ENCODE measurements at regions not wholly inside any gene's neighbourhood (a gene's known extent, or its start where the extent isn't known, plus 50 kb on each side); places are given as distances from the start of the nearest gene placed in this dataset.

GRCh38 chr13:31853643-31854326 is 114.5 kb downstream of the RXFP2 start:
- no peak for FAIRE-seq

GRCh38 chr13:31859571-31859970 is 120.2 kb downstream of the RXFP2 start:
- no peak for FAIRE-seq

GRCh38 chr13:31860002-31860401 is 120.7 kb downstream of the RXFP2 start:
- no peak for FAIRE-seq

- FAIRE-seq, result no peak
These were observed 123.5 kb downstream of the RXFP2 start for GRCh38 chr13:31862828-31863227.

- FAIRE-seq, result no peak
These were observed 125.0 kb downstream of the RXFP2 start for GRCh38 chr13:31864307-31864706.

GRCh38 chr13:31866099-31866498 is 126.8 kb downstream of the RXFP2 start:
- FAIRE-seq, result no peak

- FAIRE-seq, result no peak
These were observed 128.4 kb downstream of the RXFP2 start for GRCh38 chr13:31867709-31868108.

- no peak for FAIRE-seq
These were observed 130.3 kb downstream of the RXFP2 start for GRCh38 chr13:31869582-31869981.

GRCh38 chr13:31870511-31870910 is 131.2 kb downstream of the RXFP2 start:
- FAIRE-seq, result no peak

GRCh38 chr13:31873145-31873544 is 133.8 kb downstream of the RXFP2 start:
- FAIRE-seq, result no peak

- FAIRE-seq, result no peak
These were observed 135.8 kb downstream of the RXFP2 start for GRCh38 chr13:31875134-31875533.

GRCh38 chr13:31878052-31878451 is 138.7 kb downstream of the RXFP2 start:
- no peak for FAIRE-seq

GRCh38 chr13:31878495-31878894 is 139.2 kb downstream of the RXFP2 start:
- FAIRE-seq, result no peak

- FAIRE-seq, result no peak
These were observed 139.6 kb downstream of the RXFP2 start for GRCh38 chr13:31878955-31879354.

- no peak for FAIRE-seq
These were observed 141.6 kb downstream of the RXFP2 start for GRCh38 chr13:31880851-31881494.

- no peak for FAIRE-seq
These were observed 142.2 kb downstream of the RXFP2 start for GRCh38 chr13:31881495-31881882.

GRCh38 chr13:31882794-31883193 is 143.5 kb downstream of the RXFP2 start:
- no peak for FAIRE-seq

- no peak for FAIRE-seq
These were observed 145.2 kb downstream of the RXFP2 start for GRCh38 chr13:31884556-31884955.

- FAIRE-seq, result no peak
These were observed 145.6 kb upstream of the FRY start for GRCh38 chr13:31885994-31886393.

GRCh38 chr13:31887286-31887685 is 144.3 kb upstream of the FRY start:
- no peak for FAIRE-seq

- FAIRE-seq, result no peak
These were observed 140.6 kb upstream of the FRY start for GRCh38 chr13:31890946-31891345.

GRCh38 chr13:31891472-31891871 is 140.1 kb upstream of the FRY start:
- no peak for FAIRE-seq

GRCh38 chr13:31894931-31895330 is 136.6 kb upstream of the FRY start:
- FAIRE-seq, result no peak

GRCh38 chr13:31895691-31896090 is 135.9 kb upstream of the FRY start:
- FAIRE-seq, result no peak

GRCh38 chr13:31896427-31896826 is 135.1 kb upstream of the FRY start:
- no peak for FAIRE-seq

All from G401.6 (cell line).